SK-N-SH treated with all-trans-retinoic acid at 6 μM for 48 hours (cell line): ENCODE measurements at regions not wholly inside any gene's neighbourhood (a gene's known extent, or its start where the extent isn't known, plus 50 kb on each side); places are given as distances from the start of the nearest gene placed in this dataset.

Source experiments
- ATAC-seq: fragments of 200-7000 bp; cut with Tn5 transposase; 3 replicates; pipeline ENCODE4 v1.9.1; 2020; ENCODE audit warnings: mild to moderate bottlenecking, moderate library complexity
- ARNTL ChIP-seq: fragments of 450-650 bp; formaldehyde crosslinking; IDR thresholded peaks from 2 replicates; pipeline ENCODE4 v1.5.0; 2020; ENCODE audit warnings: low read depth, mild to moderate bottlenecking, moderate library complexity, borderline replicate concordance
- BACH2 ChIP-seq: fragments of 250-450 bp; sonication (Bioruptor Pico); IDR thresholded peaks from 2 replicates; pipeline ENCODE4 v1.9.0; 2021; ENCODE audit warnings: mild to moderate bottlenecking, borderline replicate concordance
- CSDC2 ChIP-seq: fragments of 250-450 bp; sonication (Bioruptor Pico); IDR thresholded peaks from 2 replicates; pipeline ENCODE4 v1.5.0; 2020; ENCODE audit warnings: mild to moderate bottlenecking, moderate library complexity
- ESRRG ChIP-seq: fragments of 250-450 bp; sonication (Bioruptor Pico); IDR thresholded peaks from 2 replicates; pipeline ENCODE4 v1.6.1; 2021; ENCODE audit warnings: mild to moderate bottlenecking
- GLIS3 ChIP-seq: fragments of 250-450 bp; sonication (Bioruptor Pico); IDR thresholded peaks from 2 replicates; pipeline ENCODE4 v1.5.0; 2020; ENCODE audit warnings: mild to moderate bottlenecking, moderate library complexity
- ISL1 ChIP-seq: fragments of 250-450 bp; sonication (Bioruptor Pico); IDR thresholded peaks from 2 replicates; pipeline ENCODE4 v2.1.2; 2022; ENCODE audit warnings: mild to moderate bottlenecking, moderate library complexity
- OSR1 ChIP-seq: fragments of 250-450 bp; sonication (Bioruptor Pico); IDR thresholded peaks from 2 replicates; pipeline ENCODE4 v1.8.0; 2022; ENCODE audit warnings: moderate library complexity, mild to moderate bottlenecking, inconsistent platforms
- PPARA ChIP-seq: fragments of 250-450 bp; sonication (Bioruptor Pico); IDR thresholded peaks from 2 replicates; pipeline ENCODE4 v1.5.0; 2020; ENCODE audit warnings: mild to moderate bottlenecking, borderline replicate concordance
- RARB ChIP-seq: fragments of 250-450 bp; sonication (Bioruptor Pico); IDR thresholded peaks from 2 replicates; pipeline ENCODE4 v1.8.0; 2021; ENCODE audit warnings: mild to moderate bottlenecking, moderate library complexity
- TCF4 ChIP-seq: fragments of 250-450 bp; sonication (Bioruptor Pico); IDR thresholded peaks from 2 replicates; pipeline ENCODE4 v1.8.0; 2021; ENCODE audit warnings: mild to moderate bottlenecking, moderate library complexity, borderline replicate concordance
- TOX ChIP-seq: fragments of 250-450 bp; sonication (Bioruptor Pico); IDR thresholded peaks from 2 replicates; pipeline ENCODE4 v1.8.0; 2021; ENCODE audit warnings: mild to moderate bottlenecking, moderate library complexity, borderline replicate concordance
- ZC3H10 ChIP-seq: fragments of 250-450 bp; sonication (Bioruptor Pico); IDR thresholded peaks from 2 replicates; pipeline ENCODE4 v1.5.1; 2021; ENCODE audit warnings: mild to moderate bottlenecking, moderate library complexity
- ZFP3 ChIP-seq: fragments of 250-450 bp; sonication (Bioruptor Pico); IDR thresholded peaks from 2 replicates; pipeline ENCODE4 v1.5.0; 2020; ENCODE audit warnings: mild to moderate bottlenecking, moderate library complexity
- ZFP30 ChIP-seq: fragments of 450-650 bp; formaldehyde crosslinking; IDR thresholded peaks from 2 replicates; pipeline ENCODE4 v1.5.0; 2022; ENCODE audit warnings: mild to moderate bottlenecking, moderate library complexity
- ZNF565 ChIP-seq: fragments of 450-650 bp; formaldehyde crosslinking; conservative IDR thresholded peaks from 2 replicates; pipeline ENCODE4 v1.5.0; 2020; ENCODE audit warnings: low read depth, mild to moderate bottlenecking, moderate library complexity
- ZNF70 ChIP-seq: fragments of 450-650 bp; formaldehyde crosslinking; IDR thresholded peaks from 2 replicates; pipeline ENCODE4 v1.5.0; 2020; ENCODE audit warnings: mild to moderate bottlenecking, moderate library complexity
- TF ChIP-seq, protein P1 (sequence below): fragments of 250-450 bp; sonication (Bioruptor Pico); IDR thresholded peaks from 2 replicates; pipeline ENCODE4 v1.5.1; 2020; ENCODE audit warnings: low read depth, mild to moderate bottlenecking, moderate library complexity
- TF ChIP-seq, protein P2 (sequence below): fragments of 250-450 bp; sonication (Bioruptor Pico); IDR thresholded peaks from 2 replicates; pipeline ENCODE4 v1.8.0; 2021; ENCODE audit warnings: low read depth, mild to moderate bottlenecking, moderate library complexity, borderline replicate concordance
- TF ChIP-seq, protein P3 (sequence below): fragments of 250-450 bp; sonication (Bioruptor Pico); IDR thresholded peaks from 2 replicates; pipeline ENCODE4 v1.5.0; 2020; ENCODE audit warnings: mild to moderate bottlenecking, moderate library complexity
- TF ChIP-seq, protein P4 (sequence below): fragments of 250-450 bp; sonication (Bioruptor Pico); IDR thresholded peaks from 2 replicates; pipeline ENCODE4 v1.5.1; 2021; ENCODE audit warnings: mild to moderate bottlenecking, moderate library complexity
- TF ChIP-seq, protein P5 (sequence below): fragments of 250-450 bp; sonication (Bioruptor Pico); IDR thresholded peaks from 2 replicates; pipeline ENCODE4 v1.8.0; 2020; ENCODE audit warnings: mild to moderate bottlenecking, moderate library complexity, borderline replicate concordance

DNA sequence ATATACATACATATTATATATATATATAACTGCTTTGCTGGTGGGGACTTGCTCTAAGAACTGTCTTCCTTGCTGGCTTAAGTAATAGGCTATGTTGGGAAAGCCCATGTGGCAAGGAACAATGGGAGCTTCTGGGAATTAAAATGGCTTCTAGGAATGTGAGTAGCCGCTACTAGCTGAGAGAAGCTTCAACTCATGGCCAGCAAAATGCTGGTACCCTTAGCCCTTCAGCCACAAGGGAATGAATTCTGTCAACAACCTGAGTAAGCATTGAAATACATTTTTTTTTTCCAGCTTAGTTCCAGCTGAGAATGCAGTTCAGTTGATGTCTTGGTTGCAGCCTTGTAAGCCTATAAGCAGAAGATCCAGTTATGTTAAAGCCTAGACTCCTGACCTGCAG, 911.7 kb upstream of the MAP3K7 start:
- no peak for ATAC-seq
- TF ChIP-seq OSR1 = no peak
- TF ChIP-seq ZFP30 (CRISPR knock-in tag) = no peak
- TF ChIP-seq TOX (CRISPR knock-in tag) = no peak
- TF ChIP-seq CSDC2 = no peak
- TF ChIP-seq ZFP3 = no peak
- TF ChIP-seq, protein P1, sequence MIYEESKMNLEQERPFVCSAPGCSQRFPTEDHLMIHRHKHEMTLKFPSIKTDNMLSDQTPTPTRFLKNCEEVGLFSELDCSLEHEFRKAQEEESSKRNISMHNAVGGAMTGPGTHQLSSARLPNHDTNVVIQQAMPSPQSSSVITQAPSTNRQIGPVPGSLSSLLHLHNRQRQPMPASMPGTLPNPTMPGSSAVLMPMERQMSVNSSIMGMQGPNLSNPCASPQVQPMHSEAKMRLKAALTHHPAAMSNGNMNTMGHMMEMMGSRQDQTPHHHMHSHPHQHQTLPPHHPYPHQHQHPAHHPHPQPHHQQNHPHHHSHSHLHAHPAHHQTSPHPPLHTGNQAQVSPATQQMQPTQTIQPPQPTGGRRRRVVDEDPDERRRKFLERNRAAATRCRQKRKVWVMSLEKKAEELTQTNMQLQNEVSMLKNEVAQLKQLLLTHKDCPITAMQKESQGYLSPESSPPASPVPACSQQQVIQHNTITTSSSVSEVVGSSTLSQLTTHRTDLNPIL (CRISPR knock-in tag) = no peak
- no peak for TF ChIP-seq TCF4 (CRISPR knock-in tag)
- no peak for TF ChIP-seq ZNF70 (CRISPR knock-in tag)

DNA sequence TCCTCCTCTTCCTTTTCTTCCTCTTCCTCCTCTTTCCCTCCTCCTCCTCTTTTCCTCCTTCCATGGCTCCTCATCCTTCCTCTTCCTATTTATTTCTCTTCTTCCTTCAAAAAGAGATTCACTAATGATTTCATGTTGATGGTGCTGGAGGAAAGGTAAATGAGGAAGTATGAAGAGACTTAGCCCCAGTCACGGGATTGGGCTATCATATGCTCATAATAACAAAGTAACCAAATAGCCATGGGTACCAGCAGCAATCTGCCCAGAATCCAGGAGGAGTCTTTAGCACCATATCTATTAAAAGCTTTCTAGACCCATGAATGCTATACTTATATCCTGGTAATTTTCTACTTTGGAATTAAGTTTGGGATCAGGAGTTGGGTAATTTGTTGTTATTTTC, 910.9 kb upstream of the MAP3K7 start:
- no peak for ATAC-seq
- no peak for TF ChIP-seq CSDC2
- no peak for TF ChIP-seq GLIS3 (CRISPR knock-in tag)
- TF ChIP-seq RARB (CRISPR knock-in tag) = no peak
- TF ChIP-seq ESRRG (CRISPR knock-in tag) = no peak
- TF ChIP-seq BACH2 (CRISPR knock-in tag) = no peak
- no peak for TF ChIP-seq TCF4 (CRISPR knock-in tag)
- TF ChIP-seq, protein P2, sequence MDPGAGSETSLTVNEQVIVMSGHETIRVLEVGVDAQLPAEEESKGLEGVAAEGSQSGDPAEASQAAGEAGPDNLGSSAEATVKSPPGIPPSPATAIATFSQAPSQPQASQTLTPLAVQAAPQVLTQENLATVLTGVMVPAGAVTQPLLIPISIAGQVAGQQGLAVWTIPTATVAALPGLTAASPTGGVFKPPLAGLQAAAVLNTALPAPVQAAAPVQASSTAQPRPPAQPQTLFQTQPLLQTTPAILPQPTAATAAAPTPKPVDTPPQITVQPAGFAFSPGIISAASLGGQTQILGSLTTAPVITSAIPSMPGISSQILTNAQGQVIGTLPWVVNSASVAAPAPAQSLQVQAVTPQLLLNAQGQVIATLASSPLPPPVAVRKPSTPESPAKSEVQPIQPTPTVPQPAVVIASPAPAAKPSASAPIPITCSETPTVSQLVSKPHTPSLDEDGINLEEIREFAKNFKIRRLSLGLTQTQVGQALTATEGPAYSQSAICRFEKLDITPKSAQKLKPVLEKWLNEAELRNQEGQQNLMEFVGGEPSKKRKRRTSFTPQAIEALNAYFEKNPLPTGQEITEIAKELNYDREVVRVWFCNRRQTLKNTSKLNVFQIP (CRISPR knock-in tag) = no peak
- TF ChIP-seq ZFP30 (CRISPR knock-in tag) = no peak
- TF ChIP-seq PPARA (CRISPR knock-in tag) = no peak
- TF ChIP-seq, protein P3, sequence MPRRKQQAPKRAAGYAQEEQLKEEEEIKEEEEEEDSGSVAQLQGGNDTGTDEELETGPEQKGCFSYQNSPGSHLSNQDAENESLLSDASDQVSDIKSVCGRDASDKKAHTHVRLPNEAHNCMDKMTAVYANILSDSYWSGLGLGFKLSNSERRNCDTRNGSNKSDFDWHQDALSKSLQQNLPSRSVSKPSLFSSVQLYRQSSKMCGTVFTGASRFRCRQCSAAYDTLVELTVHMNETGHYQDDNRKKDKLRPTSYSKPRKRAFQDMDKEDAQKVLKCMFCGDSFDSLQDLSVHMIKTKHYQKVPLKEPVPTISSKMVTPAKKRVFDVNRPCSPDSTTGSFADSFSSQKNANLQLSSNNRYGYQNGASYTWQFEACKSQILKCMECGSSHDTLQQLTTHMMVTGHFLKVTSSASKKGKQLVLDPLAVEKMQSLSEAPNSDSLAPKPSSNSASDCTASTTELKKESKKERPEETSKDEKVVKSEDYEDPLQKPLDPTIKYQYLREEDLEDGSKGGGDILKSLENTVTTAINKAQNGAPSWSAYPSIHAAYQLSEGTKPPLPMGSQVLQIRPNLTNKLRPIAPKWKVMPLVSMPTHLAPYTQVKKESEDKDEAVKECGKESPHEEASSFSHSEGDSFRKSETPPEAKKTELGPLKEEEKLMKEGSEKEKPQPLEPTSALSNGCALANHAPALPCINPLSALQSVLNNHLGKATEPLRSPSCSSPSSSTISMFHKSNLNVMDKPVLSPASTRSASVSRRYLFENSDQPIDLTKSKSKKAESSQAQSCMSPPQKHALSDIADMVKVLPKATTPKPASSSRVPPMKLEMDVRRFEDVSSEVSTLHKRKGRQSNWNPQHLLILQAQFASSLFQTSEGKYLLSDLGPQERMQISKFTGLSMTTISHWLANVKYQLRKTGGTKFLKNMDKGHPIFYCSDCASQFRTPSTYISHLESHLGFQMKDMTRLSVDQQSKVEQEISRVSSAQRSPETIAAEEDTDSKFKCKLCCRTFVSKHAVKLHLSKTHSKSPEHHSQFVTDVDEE (CRISPR knock-in tag) = no peak
- no peak for TF ChIP-seq ARNTL (CRISPR knock-in tag)

DNA sequence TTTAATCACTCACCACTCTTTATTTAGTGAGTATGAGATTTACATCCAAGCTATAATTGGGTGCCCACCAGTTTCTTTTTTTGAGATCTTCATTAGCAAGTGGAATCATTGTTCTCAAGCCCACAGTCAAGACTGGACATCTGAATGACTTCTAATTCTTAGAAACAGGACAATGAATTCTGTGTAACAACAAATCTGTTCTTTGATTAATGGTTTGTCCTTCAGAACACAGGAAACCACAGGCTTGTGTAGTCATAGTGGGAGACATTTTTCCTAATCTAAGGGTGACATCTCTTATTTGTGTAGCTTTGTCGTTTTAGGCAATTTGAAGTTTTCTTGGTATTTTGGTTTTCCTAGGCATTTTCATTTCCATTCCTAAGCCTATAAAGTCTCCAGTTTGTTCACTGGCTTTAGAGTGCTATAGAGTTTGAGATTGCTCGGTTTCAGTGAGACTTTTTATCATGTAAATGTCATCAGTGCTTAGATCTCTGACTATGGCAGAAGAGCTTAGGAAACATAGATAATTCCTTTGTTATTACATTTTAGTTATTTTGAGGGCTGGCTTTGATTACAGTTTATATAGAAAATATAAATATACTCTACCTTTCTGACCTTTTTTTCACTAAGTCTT, 903.9 kb upstream of the MAP3K7 start:
- no peak for ATAC-seq
- TF ChIP-seq, protein P2 (CRISPR knock-in tag) = no peak
- TF ChIP-seq, protein P3 (CRISPR knock-in tag) = no peak
- TF ChIP-seq ISL1 (CRISPR knock-in tag) (no peak), BACH2 (CRISPR knock-in tag) (no peak), ARNTL (CRISPR knock-in tag) (no peak), CSDC2 (no peak), ZC3H10 (CRISPR knock-in tag) (no peak), ZNF70 (CRISPR knock-in tag) (no peak), ZNF565 (CRISPR knock-in tag) (no peak), ZFP3 (no peak), TOX (CRISPR knock-in tag) (no peak), ESRRG (CRISPR knock-in tag) (no peak), ZFP30 (CRISPR knock-in tag) (no peak)
- TF ChIP-seq, protein P4, sequence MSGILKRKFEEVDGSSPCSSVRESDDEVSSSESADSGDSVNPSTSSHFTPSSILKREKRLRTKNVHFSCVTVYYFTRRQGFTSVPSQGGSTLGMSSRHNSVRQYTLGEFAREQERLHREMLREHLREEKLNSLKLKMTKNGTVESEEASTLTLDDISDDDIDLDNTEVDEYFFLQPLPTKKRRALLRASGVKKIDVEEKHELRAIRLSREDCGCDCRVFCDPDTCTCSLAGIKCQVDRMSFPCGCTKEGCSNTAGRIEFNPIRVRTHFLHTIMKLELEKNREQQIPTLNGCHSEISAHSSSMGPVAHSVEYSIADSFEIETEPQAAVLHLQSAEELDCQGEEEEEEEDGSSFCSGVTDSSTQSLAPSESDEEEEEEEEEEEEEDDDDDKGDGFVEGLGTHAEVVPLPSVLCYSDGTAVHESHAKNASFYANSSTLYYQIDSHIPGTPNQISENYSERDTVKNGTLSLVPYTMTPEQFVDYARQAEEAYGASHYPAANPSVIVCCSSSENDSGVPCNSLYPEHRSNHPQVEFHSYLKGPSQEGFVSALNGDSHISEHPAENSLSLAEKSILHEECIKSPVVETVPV (CRISPR knock-in tag) = no peak
- TF ChIP-seq, protein P1 (CRISPR knock-in tag) = no peak
- TF ChIP-seq, protein P5, sequence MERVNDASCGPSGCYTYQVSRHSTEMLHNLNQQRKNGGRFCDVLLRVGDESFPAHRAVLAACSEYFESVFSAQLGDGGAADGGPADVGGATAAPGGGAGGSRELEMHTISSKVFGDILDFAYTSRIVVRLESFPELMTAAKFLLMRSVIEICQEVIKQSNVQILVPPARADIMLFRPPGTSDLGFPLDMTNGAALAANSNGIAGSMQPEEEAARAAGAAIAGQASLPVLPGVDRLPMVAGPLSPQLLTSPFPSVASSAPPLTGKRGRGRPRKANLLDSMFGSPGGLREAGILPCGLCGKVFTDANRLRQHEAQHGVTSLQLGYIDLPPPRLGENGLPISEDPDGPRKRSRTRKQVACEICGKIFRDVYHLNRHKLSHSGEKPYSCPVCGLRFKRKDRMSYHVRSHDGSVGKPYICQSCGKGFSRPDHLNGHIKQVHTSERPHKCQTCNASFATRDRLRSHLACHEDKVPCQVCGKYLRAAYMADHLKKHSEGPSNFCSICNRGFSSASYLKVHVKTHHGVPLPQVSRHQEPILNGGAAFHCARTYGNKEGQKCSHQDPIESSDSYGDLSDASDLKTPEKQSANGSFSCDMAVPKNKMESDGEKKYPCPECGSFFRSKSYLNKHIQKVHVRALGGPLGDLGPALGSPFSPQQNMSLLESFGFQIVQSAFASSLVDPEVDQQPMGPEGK (CRISPR knock-in tag) = no peak
